PC-3 (cell line): ENCODE measurements at regions not wholly inside any gene's neighbourhood (a gene's known extent, or its start where the extent isn't known, plus 50 kb on each side); places are given as distances from the start of the nearest gene placed in this dataset.

Experiments
- CTCF ChIP-seq: fragments of 300-600 bp; sonication (generic); conservative IDR thresholded peaks from 2 replicates; pipeline ENCODE4 v1.5.1; 2017; ENCODE audit warnings: antibody characterized with exemption, low read depth, mild to moderate bottlenecking, low read length
- EZH2 ChIP-seq: fragments of 300-600 bp; sonication (generic); IDR thresholded peaks from one replicate; pipeline ENCODE4 v1.6.1; 2017; ENCODE audit warnings: antibody characterized with exemption, mild to moderate bottlenecking, low read length; ENCODE audit not compliant: unreplicated experiment
- EZH2phosphoT487 ChIP-seq: fragments of 300-600 bp; sonication (generic); IDR thresholded peaks from 2 replicates; pipeline ENCODE4 v1.6.1; 2018; ENCODE audit warnings: mild to moderate bottlenecking, antibody characterized with exemption, low read length, borderline replicate concordance

GRCh38 chr18:66874375-66874774 is 270.5 kb upstream of the CDH19 start:
- TF ChIP-seq CTCF (no peak), EZH2 (no peak), EZH2phosphoT487 (no peak)
